Hepatocyte (in vitro differentiated cells): ENCODE measurements at regions not wholly inside any gene's neighbourhood (a gene's known extent, or its start where the extent isn't known, plus 50 kb on each side); places are given as distances from the start of the nearest gene placed in this dataset.
"Not testable (repeated sequence)": the region's sequence is repeated elsewhere in the genome, so short reads cannot be mapped to it uniquely, and the experiment has no call there.

ENCODE experiments used
- DNase-seq: peaks from one replicate; pipeline ENCODE4 v3.0.0-alpha.2; 2016; ENCODE audit warnings: low spot score
- H2AFZ ChIP-seq: fragments of 200-600 bp; sonication (generic); 2 replicates; pipeline ENCODE4 v1.6.0; 2016; ENCODE audit warnings: antibody characterized with exemption, mild to moderate bottlenecking
- H3K27ac ChIP-seq: fragments of 200-600 bp; sonication (generic); 2 replicates; pipeline ENCODE4 v1.5.1; 2016; ENCODE audit warnings: mild to moderate bottlenecking
- H3K27me3 ChIP-seq: fragments of 200-600 bp; sonication (generic); 2 replicates; pipeline ENCODE4 v1.6.1; 2016
- H3K36me3 ChIP-seq: fragments of 200-600 bp; sonication (generic); replicated peaks from 2 replicates; pipeline ENCODE4 v1.5.1; 2016; ENCODE audit warnings: low read depth; ENCODE audit not compliant: insufficient read depth
- H3K4me1 ChIP-seq: fragments of 200-600 bp; sonication (generic); 2 replicates; pipeline ENCODE4 v1.5.1; 2016; ENCODE audit warnings: mild to moderate bottlenecking, moderate library complexity; ENCODE audit not compliant: insufficient read depth
- H3K4me2 ChIP-seq: fragments of 200-600 bp; sonication (generic); 2 replicates; pipeline ENCODE4 v1.6.0; 2016
- H3K4me3 ChIP-seq: fragments of 200-600 bp; sonication (generic); 2 replicates; pipeline ENCODE4 v1.5.1; 2016; ENCODE audit warnings: mild to moderate bottlenecking
- H3K79me2 ChIP-seq: fragments of 200-600 bp; sonication (generic); 2 replicates; pipeline ENCODE4 v1.6.0; 2017; ENCODE audit warnings: mild to moderate bottlenecking
- H3K9me2 ChIP-seq: fragments of 200-600 bp; sonication (generic); replicated peaks from 2 replicates; pipeline ENCODE4 v1.6.0; 2017; ENCODE audit warnings: mild to moderate bottlenecking; ENCODE audit not compliant: insufficient read depth
- H3K9me3 ChIP-seq: fragments of 200-600 bp; sonication (generic); 2 replicates; pipeline ENCODE4 v1.5.1; 2016; ENCODE audit warnings: low read depth, mild to moderate bottlenecking
- H4K20me1 ChIP-seq: fragments of 200-600 bp; sonication (generic); 2 replicates; pipeline ENCODE4 v1.6.0; 2016; ENCODE audit warnings: mild to moderate bottlenecking; ENCODE audit not compliant: insufficient read depth, poor library complexity, severe bottlenecking
- CTCF ChIP-seq: fragments of 200-600 bp; sonication (generic); IDR thresholded peaks from 2 replicates; pipeline ENCODE4 v1.5.1; 2016; ENCODE audit warnings: antibody characterized with exemption, mild to moderate bottlenecking; ENCODE audit not compliant: poor library complexity
- EZH2 ChIP-seq: fragments of 200-600 bp; sonication (generic); IDR thresholded peaks from 2 replicates; pipeline ENCODE4 v1.6.1; 2016; ENCODE audit warnings: antibody characterized with exemption, mild to moderate bottlenecking, borderline replicate concordance
- EZH2phosphoT487 ChIP-seq: fragments of 200-600 bp; sonication (generic); IDR thresholded peaks from one replicate; pipeline ENCODE4 v1.6.1; 2018; ENCODE audit warnings: antibody characterized with exemption, mild to moderate bottlenecking, low read depth, moderate library complexity; ENCODE audit not compliant: unreplicated experiment, severe bottlenecking
- WGBS: methylation state at CpG from one replicate; pipeline ENCODE4 v1.1.6; 2016; ENCODE audit warnings: low lambda C conversion rate; ENCODE audit errors: missing lambda C conversion rate; 5-methylcytosine and 5-hydroxymethylcytosine counted together

DNA sequence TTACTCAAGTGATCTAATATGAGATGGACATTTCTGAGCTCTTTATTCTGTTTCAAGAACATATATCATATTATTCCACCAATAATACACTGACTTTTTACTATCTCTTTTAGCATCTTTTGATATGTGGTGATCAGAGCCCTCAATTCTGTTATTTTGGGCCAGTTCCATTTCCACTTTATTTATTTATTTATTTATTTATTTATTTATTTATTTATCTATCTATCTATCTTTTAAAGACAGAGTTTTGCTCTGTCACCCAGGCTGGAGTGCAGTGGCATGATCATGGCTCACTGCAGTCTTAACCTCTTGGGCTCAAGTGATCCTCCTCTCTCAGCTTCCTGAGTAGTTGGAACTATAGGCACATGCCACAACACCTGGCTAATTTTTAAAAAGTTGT lies 57.4 kb upstream of the GRID2 start:
- no peaks in the 10 kb centered on the region for H3K36me3 ChIP-seq
- no peak for TF ChIP-seq EZH2phosphoT487
- TF ChIP-seq CTCF: no peak

GRCh38 chr4:92249541-92249940 lies 54.2 kb upstream of the GRID2 start:
- Histone ChIP-seq H2AFZ (no peak overlapping the region), H3K9me3 (no peaks in the 10 kb centered on the region), H3K79me2 (no peaks in the 10 kb centered on the region), H4K20me1 (no peaks in the 10 kb centered on the region), H3K4me2 (no peak overlapping the region), H3K9me2 (no peaks in the 10 kb centered on the region), H3K27me3 (no peaks in the 10 kb centered on the region), H3K36me3 (no peaks in the 10 kb centered on the region), H3K4me1 (no peaks in the 10 kb centered on the region), H3K27ac (no peak overlapping the region), H3K4me3 (no peak overlapping the region)
- 83% methylated on average over 2 of the region's 2 CpGs for WGBS
- TF ChIP-seq EZH2phosphoT487 (no peak), EZH2 (no peak), CTCF (no peak)
- DNase-seq: no peak

More for the DNA sequence above, 57.4 kb upstream of the GRID2 start:
- Histone ChIP-seq H4K20me1 (no peaks in the 10 kb centered on the region), H2AFZ (no peak overlapping the region), H3K9me3 (no peaks in the 10 kb centered on the region), H3K4me2 (no peak overlapping the region), H3K9me2 (no peaks in the 10 kb centered on the region), H3K27ac (no peak overlapping the region), H3K27me3 (no peaks in the 10 kb centered on the region), H3K4me1 (no peaks in the 10 kb centered on the region), H3K79me2 (no peaks in the 10 kb centered on the region), H3K4me3 (no peak overlapping the region)
- no peak for DNase-seq

DNA sequence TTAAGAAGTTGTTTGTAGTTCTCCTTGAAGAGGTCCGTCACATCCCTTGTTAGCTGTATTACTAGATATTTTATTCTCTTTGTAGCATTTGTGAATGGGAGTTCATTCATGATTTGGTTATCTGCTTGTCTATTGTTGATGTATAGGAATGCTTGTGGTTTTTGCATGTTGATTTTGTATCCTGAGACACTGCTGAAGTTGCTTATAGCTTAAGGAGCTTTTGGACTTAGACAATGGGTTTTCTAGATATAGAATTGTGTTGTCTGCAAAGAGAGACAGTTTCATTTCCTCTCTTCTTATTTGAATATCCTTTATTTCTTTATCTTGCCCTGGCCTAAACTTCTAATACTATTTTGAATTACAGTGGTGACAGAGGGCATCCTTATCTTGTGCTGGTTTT lies 52.1 kb upstream of the GRID2 start:
- no peak for DNase-seq
- TF ChIP-seq EZH2 (no peak), CTCF (no peak), EZH2phosphoT487 (no peak)
- Histone ChIP-seq H3K4me3 (no peak overlapping the region), H4K20me1 (no peaks in the 10 kb centered on the region), H3K9me3 (no peaks in the 10 kb centered on the region), H3K4me2 (no peak overlapping the region), H3K9me2 (no peaks in the 10 kb centered on the region), H3K79me2 (no peaks in the 10 kb centered on the region), H2AFZ (no peak overlapping the region), H3K27ac (no peak overlapping the region), H3K27me3 (no peaks in the 10 kb centered on the region), H3K4me1 (no peaks in the 10 kb centered on the region), H3K36me3 (no peaks in the 10 kb centered on the region)
- 92% methylated on average over 1 of the region's 1 CpG for WGBS

DNA sequence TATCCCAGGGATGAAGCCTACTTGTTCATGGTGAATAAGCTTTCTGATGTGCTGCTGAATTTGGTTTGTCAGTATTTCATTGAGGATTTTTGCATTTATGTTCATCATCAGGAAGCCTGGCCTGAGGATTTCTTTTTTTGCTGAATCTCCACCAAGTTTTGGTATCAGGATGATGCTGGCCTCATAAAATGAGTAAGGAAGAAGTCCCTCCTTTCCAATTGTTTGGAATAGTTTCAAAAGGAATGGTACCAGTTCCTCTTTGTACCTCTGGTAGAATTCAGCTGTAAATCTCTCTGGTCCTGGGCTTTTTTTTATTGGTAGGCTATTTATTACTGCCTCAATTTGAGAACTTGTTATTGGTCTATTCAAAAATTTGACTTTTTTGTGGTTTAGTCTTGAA lies 51.4 kb upstream of the GRID2 start:
- not testable (repeated sequence) for H3K36me3 ChIP-seq, H3K4me3 ChIP-seq

More for the DNA sequence above, 51.4 kb upstream of the GRID2 start:
- H3K9me3 ChIP-seq, H3K9me2 ChIP-seq, H3K4me1 ChIP-seq, H3K4me2 ChIP-seq, H2AFZ ChIP-seq, H3K79me2 ChIP-seq, H3K27me3 ChIP-seq, H3K27ac ChIP-seq, DNase-seq, H4K20me1 ChIP-seq: not testable (repeated sequence)
